Left ventricle myocardium inferior (tissue), 1 donor: ENCODE measurements at regions not wholly inside any gene's neighbourhood (a gene's known extent, or its start where the extent isn't known, plus 50 kb on each side); places are given as distances from the start of the nearest gene placed in this dataset.

Experiments used
- DNase-seq: peaks from one replicate; pipeline ENCODE4 v3.0.0-alpha.2; 2020
- H3K27ac ChIP-seq: fragments of 200-600 bp; replicated peaks from 2 replicates; pipeline ENCODE4 v1.8.0; 2021
- H3K27me3 ChIP-seq: fragments of 200-600 bp; 2 replicates; pipeline ENCODE4 v1.8.0; 2021; ENCODE audit warnings: low read depth
- H3K36me3 ChIP-seq: fragments of 200-600 bp; 2 replicates; pipeline ENCODE4 v1.8.0; 2021
- H3K4me1 ChIP-seq: fragments of 200-600 bp; 2 replicates; pipeline ENCODE4 v1.8.0; 2021
- H3K4me3 ChIP-seq: fragments of 200-600 bp; 2 replicates; pipeline ENCODE4 v1.8.0; 2021; ENCODE audit warnings: mild to moderate bottlenecking, moderate library complexity
- H3K9me3 ChIP-seq: fragments of 200-600 bp; replicated peaks from 2 replicates; pipeline ENCODE4 v1.8.0; 2021
- CTCF ChIP-seq: fragments of 200-600 bp; IDR thresholded peaks from 2 replicates; pipeline ENCODE4 v1.8.0; 2021; ENCODE audit warnings: antibody characterized with exemption, mild to moderate bottlenecking, borderline replicate concordance
- intact Hi-C: fragments of 100-400 bp; cut with micrococcal nuclease; formaldehyde crosslinking; loops from one replicate; pipeline ENCODE4 v1.11.0; 2022
- donor health status: DM: no; HTN: yes; CAD: no; lungs with severe emphysema.

DNA sequence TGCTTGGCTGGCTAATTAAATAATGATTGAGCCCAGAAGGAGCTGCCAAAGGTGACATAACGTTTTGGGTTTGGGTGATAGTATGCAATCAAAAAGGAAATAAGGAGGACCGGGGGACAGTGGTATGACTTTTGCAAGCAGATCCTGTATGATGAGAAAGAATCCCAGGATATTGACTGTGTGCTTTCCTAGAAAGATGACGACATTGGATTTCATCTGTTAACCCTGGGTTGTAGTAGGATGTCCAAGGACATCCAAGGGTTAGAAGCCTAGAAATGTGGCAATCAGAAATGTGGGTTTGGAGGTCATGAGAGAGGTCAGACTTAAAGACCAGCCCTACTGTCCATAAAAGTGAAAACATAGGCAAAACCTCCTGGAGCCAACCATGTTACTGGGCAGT lies 50.3 kb upstream of the HMHB1 start:
- intact Hi-C loops = no loop called here
- H3K4me1 ChIP-seq = peaks cover 27% of the 10 kb centered on the region
- no peak for DNase-seq
- H3K27me3 ChIP-seq = no peaks in the 10 kb centered on the region
- no peaks in the 10 kb centered on the region for H3K9me3 ChIP-seq
- H3K36me3 ChIP-seq = no peaks in the 10 kb centered on the region
- no peak overlapping the region for H3K27ac ChIP-seq
- no peak for TF ChIP-seq CTCF
- H3K4me3 ChIP-seq = no peak overlapping the region

GRCh38 chr5:143760755-143761154 lies 51.2 kb upstream of the HMHB1 start:
- no peak for TF ChIP-seq CTCF
- DNase-seq = no peak

GRCh38 chr5:143760131-143760505 lies 51.8 kb upstream of the HMHB1 start:
- Histone ChIP-seq H3K36me3 (no peaks in the 10 kb centered on the region), H3K4me3 (no peak overlapping the region), H3K27me3 (no peaks in the 10 kb centered on the region), H3K4me1 (peaks cover 27% of the 10 kb centered on the region), H3K9me3 (no peaks in the 10 kb centered on the region), H3K27ac (no peak overlapping the region)
- no peak for DNase-seq
- no peak for TF ChIP-seq CTCF
- intact Hi-C loops = no loop called here

More at GRCh38 chr5:143760755-143761154, 51.2 kb upstream of the HMHB1 start:
- peaks cover 27% of the 10 kb centered on the region for H3K4me1 ChIP-seq
- H3K4me3 ChIP-seq = no peak overlapping the region
- H3K27me3 ChIP-seq = no peaks in the 10 kb centered on the region
- no peak overlapping the region for H3K27ac ChIP-seq
- H3K36me3 ChIP-seq = no peaks in the 10 kb centered on the region
- intact Hi-C loops = no loop called here
- H3K9me3 ChIP-seq = no peaks in the 10 kb centered on the region

DNA sequence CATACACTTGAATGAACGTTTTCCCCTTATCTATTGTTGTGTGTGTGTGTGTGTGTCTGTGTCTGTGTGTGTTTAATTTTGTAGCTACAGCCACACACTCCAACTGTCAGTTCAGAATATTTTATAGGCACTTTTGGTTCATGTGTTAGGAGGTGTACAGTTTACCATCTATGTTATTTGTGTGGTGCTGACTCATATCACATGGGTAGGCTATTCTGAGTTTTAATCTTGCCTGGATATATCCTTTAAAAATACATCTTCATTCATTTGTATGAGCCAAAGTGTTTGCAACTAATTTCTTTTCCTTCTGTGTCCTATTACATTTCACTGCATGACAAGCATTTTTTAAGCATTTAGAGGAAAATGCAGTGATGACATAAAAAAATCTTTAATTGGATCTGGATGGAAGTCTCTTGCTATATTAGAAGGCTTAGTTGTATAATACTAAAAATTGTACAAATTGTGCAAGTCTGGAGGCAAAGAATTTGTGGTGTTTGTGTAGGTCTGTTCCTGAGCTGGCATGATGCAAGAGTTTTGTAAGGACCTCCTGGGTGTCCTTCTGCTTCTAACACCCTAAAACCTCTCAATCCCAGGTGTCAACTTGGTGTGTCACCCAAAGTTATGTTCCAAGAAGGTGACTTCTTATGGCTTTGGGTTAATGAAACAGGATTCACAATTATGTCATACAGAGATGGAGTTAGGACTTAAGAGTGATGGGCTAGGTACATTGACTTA lies 52.4 kb upstream of the HMHB1 start:
- intact Hi-C loops = no loop called here
- H3K4me3 ChIP-seq = no peak overlapping the region
- no peaks in the 10 kb centered on the region for H3K27me3 ChIP-seq
- H3K27ac ChIP-seq = peak overlapping the region; percentile 55
- no peak for TF ChIP-seq CTCF
- peaks cover 27% of the 10 kb centered on the region for H3K4me1 ChIP-seq
- H3K9me3 ChIP-seq = no peaks in the 10 kb centered on the region
- no peaks in the 10 kb centered on the region for H3K36me3 ChIP-seq
- no peak for DNase-seq

GRCh38 chr5:143758750-143759149 lies 53.2 kb upstream of the HMHB1 start:
- Histone ChIP-seq H3K4me1 (peaks cover 27% of the 10 kb centered on the region), H3K36me3 (no peaks in the 10 kb centered on the region), H3K4me3 (no peak overlapping the region), H3K9me3 (no peaks in the 10 kb centered on the region), H3K27ac (peak overlapping the region; percentile 55), H3K27me3 (no peaks in the 10 kb centered on the region)
- DNase-seq = no peak
- intact Hi-C loops = no loop called here
- no peak for TF ChIP-seq CTCF
